Natural killer cell treated with Interleukin-12 subunit alpha and Interleukin-12 subunit beta and Interleukin-15 and Interleukin-18, amount 100 ng/mL, for 72 hours (primary cell): ENCODE measurements at regions not wholly inside any gene's neighbourhood (a gene's known extent, or its start where the extent isn't known, plus 50 kb on each side); places are given as distances from the start of the nearest gene placed in this dataset.

Experiments used
- ATAC-seq, 2 donors: fragments of 150-1000 bp; cut with Tn5 transposase in 1 of 2; sonication (Bioruptor Pico), chemical (Tn5 transposase) in 1 of 2; 2 replicates each; pipeline ENCODE4 v1.10.0; 2021
- DNase-seq: peaks from one replicate; pipeline ENCODE4 v3.0.0; 2022; ENCODE audit warnings: low spot score
- H3K27ac Mint-ChIP-seq, 2 donors: 1 replicate in 1 of 2; 2 replicates in 1 of 2; pipeline ENCODE4 v1.8.0; 2022; ENCODE audit warnings: mixed read lengths in 2 of 2, mild to moderate bottlenecking in 1 of 2, moderate library complexity in 1 of 2
- H3K27me3 Mint-ChIP-seq, 2 donors: 1 replicate in 1 of 2; 2 replicates in 1 of 2; pipeline ENCODE4 v1.8.0; 2022; ENCODE audit warnings: mixed read lengths in 2 of 2
- H3K36me3 Mint-ChIP-seq: one replicate; pipeline ENCODE4 v1.8.0; 2022; ENCODE audit warnings: mixed read lengths
- H3K4me1 Mint-ChIP-seq, 2 donors: 1 replicate in 1 of 2; 2 replicates in 1 of 2; pipeline ENCODE4 v1.8.0; 2022; ENCODE audit warnings: low read depth in 2 of 2, mixed read lengths in 2 of 2, mild to moderate bottlenecking in 1 of 2
- H3K4me3 Mint-ChIP-seq: one replicate; pipeline ENCODE4 v1.8.0; 2022; ENCODE audit warnings: mixed read lengths
- H3K9me3 Mint-ChIP-seq: 2 replicates; pipeline ENCODE4 v1.8.0; 2022; ENCODE audit warnings: mixed read lengths

DNA sequence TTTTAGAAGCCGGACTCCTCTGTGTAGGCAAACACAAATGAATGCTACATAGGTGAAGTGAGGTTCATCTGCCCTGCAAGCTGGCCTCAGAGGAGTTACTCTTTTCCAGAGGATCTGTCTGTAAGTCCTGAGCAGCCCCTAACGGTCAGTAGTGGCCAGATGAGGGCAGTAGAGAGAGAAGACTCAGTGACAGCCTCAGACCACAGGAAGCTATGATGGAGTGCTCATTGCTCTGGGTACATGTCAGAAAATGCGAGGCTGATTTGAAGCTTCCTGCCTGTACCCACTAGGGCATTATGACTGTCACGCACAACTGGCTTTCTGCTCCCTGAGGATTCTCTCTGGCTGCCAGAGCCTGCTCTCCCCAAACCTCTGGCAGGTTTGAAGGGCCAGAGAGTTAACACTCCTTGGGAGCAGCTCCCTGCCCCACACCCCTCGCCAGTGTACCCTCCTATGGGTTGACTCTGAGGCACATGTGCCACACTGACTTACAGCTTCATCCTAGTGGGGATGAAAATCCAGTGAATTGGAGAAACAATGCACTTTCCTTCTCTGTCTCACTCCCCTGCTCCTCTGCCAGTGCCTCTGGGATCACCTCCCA is 141.5 kb downstream of the GABRG2 start:
- Mint-ChIP-seq H3K27me3 (no peaks in the 10 kb centered on the region), H3K9me3 (no peaks in the 10 kb centered on the region), H3K4me1 (no peaks in the 10 kb centered on the region), H3K27ac (no peak overlapping the region), H3K36me3 (no peaks in the 10 kb centered on the region), H3K4me3 (no peak overlapping the region)
- no peak for DNase-seq
- peak; percentile 68 to 79 for ATAC-seq

DNA sequence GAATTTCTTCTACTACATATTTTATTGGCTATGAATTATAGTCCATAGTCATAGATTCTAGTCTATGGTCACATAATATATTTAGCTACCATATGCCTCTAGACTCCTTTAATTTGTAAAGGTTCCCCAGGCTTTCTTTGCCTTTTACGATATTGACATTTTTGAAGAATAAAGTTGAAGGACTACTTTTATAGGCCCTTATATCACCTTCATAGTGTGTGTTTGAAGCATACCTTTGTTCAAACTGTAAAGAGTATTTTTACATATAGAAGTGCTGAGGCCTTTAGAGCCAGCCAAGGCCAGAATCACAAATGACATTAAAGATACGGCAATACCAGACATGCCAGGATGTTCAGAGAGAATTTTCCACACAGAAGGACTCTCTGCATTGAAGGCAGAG is 147.0 kb downstream of the GABRG2 start:
- Mint-ChIP-seq H3K4me3 (no peak overlapping the region), H3K4me1 (no peaks in the 10 kb centered on the region), H3K9me3 (peaks cover 4% of the 10 kb centered on the region), H3K27me3 (no peaks in the 10 kb centered on the region), H3K36me3 (no peaks in the 10 kb centered on the region), H3K27ac (no peak overlapping the region)
- DNase-seq (no peak), ATAC-seq (no peak)

DNA sequence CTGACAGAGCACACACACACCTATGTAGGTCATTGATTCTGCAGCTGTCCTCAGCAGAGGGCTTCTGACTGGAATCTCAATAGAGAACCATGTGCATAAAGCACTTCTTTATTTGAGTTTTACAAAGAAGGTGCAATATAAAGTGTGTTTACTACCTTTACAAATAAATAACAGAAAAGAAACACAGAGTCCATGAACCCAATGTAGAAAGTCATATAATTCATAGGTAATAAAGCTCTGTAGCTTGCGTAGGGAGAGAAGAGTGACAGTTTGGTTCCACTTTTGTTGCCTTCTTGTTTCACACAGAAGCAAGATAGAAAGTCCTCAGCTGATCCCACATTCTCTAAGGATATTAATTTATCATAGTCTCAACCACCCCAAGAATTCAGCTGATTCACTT is 149.5 kb downstream of the GABRG2 start:
- Mint-ChIP-seq H3K27me3 (no peaks in the 10 kb centered on the region), H3K27ac (no peak overlapping the region), H3K36me3 (peaks cover 3% of the 10 kb centered on the region), H3K4me1 (no peaks in the 10 kb centered on the region), H3K4me3 (no peak overlapping the region), H3K9me3 (peaks cover 4% of the 10 kb centered on the region)
- ATAC-seq (no peak), DNase-seq (no peak)

DNA sequence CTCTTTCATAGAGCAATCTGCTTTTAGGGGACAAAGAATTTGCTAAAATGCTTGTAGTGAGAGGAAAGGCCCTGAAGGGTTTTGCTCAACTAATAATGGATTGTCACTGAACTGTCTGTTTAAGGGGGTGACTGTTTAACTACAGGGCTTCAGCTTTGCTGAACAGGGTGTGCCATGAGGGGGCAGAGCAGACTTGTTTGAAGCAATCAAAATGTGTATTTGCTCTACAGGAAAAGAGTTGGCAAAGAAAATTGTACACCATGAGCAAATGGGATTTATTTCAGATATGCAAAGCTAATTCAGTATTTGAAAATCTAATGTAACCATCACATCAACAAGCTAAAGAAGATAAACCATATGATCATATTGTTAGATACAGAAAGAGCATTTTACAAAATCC is 154.3 kb downstream of the GABRG2 start:
- peaks cover 4% of the 10 kb centered on the region for H3K9me3 Mint-ChIP-seq
- H3K27me3 Mint-ChIP-seq: no peaks in the 10 kb centered on the region
- H3K27ac Mint-ChIP-seq: no peak overlapping the region
- H3K4me1 Mint-ChIP-seq: no peaks in the 10 kb centered on the region
- DNase-seq (no peak), ATAC-seq (no peak)
- peaks cover 4% of the 10 kb centered on the region for H3K36me3 Mint-ChIP-seq
- no peak overlapping the region for H3K4me3 Mint-ChIP-seq

DNA sequence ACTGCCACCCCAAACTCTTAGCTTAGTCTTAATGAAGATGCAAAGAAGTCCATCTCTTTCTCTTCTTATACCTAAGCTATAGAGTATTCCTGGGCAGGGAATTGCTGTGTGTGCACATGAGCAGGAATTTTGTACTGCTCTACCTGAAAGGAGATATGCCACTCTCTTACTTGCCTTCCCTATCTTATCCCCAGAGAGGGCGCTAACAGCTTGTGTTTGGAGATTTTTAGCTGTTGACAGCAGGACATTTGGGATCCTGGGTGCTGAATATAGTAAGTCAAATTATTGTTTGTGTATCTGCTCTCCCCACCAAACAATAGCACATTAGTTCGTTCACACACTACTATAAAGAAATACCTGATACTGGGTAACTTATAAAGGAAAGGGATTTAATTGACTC is 159.5 kb downstream of the GABRG2 start:
- no peak for ATAC-seq
- Mint-ChIP-seq H3K27ac (no peak overlapping the region), H3K9me3 (peaks cover 3% of the 10 kb centered on the region), H3K27me3 (no peaks in the 10 kb centered on the region), H3K4me1 (no peaks in the 10 kb centered on the region), H3K4me3 (no peak overlapping the region), H3K36me3 (peaks cover under 1% of the 10 kb centered on the region)
- no peak for DNase-seq

DNA sequence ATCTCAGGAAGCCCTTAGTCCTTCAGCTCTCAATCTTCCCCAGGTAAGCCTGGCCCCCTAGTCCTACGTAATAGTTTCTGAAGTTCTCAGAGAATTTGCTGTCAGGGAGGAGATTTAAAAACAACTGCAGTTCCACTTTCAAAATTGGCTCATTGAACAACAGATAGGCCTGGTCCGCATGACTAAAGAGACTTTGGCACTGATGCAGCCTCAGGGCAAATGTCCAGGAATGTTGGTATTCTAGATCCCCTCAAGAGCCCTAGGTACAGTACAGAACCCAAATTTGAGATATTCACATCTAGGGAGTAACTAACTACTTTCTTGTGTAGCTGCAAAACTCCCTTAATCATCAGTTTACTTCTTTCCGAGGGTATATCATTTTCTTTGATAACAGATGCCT is 162.8 kb downstream of the GABRG2 start:
- Mint-ChIP-seq H3K9me3 (peaks cover 3% of the 10 kb centered on the region), H3K4me1 (no peaks in the 10 kb centered on the region), H3K4me3 (no peak overlapping the region), H3K36me3 (no peaks in the 10 kb centered on the region), H3K27ac (no peak overlapping the region), H3K27me3 (no peaks in the 10 kb centered on the region)
- ATAC-seq: no peak
- DNase-seq: no peak

DNA sequence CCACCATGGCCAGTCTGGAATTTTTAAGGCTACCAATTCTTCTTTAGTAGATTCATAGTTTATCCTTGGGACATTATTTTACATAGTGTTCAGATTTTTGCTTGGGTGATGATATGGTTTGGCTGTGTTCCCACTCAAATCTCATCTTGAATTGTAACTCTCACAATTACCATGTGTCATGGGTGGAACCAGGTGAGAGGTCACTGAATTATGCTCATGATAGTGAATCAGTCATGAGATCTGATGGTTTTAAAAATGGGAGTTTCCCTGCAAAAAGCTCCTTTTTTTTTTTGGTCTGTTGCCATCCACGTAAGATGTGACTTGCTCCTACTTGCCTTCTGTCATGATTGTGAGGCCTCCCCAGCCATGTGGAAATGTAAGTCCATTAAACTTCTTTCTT is 163.9 kb downstream of the GABRG2 start:
- H3K4me3 Mint-ChIP-seq: no peak overlapping the region
- DNase-seq: no peak
- no peaks in the 10 kb centered on the region for H3K4me1 Mint-ChIP-seq
- H3K36me3 Mint-ChIP-seq: no peaks in the 10 kb centered on the region
- H3K9me3 Mint-ChIP-seq: peaks cover 3% of the 10 kb centered on the region
- H3K27me3 Mint-ChIP-seq: no peaks in the 10 kb centered on the region
- no peak for ATAC-seq
- H3K27ac Mint-ChIP-seq: no peak overlapping the region

DNA sequence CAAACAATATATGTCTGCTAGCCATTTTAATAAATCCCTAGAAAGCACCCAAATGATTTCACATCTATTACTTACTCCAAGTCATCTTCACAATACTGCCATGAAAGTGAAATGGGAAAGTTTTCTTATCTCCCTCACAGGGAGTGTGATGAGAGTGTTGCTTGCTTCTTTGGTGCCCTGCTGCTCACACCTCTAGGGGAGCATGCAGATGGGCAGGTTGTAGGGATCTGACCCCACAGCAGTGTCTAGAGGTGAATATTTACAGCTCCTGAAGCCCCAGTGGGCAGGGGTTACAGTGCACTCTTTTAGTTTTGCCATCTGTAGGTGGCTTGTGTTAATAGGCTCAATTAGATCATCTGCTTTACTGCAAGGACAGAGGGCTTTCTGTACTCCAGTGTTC is 173.2 kb downstream of the GABRG2 start:
- no peak for DNase-seq
- ATAC-seq: no peak
- Mint-ChIP-seq H3K4me3 (no peak overlapping the region), H3K36me3 (peaks cover 5% of the 10 kb centered on the region), H3K9me3 (peaks cover 7% of the 10 kb centered on the region), H3K27me3 (no peaks in the 10 kb centered on the region), H3K4me1 (no peaks in the 10 kb centered on the region), H3K27ac (no peak overlapping the region)

DNA sequence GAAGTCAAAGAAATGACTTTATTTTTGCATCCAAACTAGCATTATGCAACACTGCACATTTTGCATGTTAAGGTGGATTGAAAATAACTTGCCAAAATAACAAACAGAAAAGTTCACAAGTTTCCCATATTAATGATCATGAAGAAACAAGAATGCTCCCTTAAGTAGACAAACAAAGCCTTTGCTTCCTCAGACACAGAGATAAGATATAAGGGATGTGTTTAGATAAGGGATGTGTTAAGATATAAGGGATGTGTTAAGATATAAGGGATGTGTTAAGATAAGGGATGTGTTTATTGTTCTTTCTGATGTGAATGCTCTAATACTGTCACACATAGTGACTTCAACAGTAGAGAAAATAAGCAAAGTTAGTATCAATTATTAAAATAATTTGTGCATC is 174.8 kb downstream of the GABRG2 start:
- no peak for ATAC-seq
- H3K4me3 Mint-ChIP-seq: no peak overlapping the region
- H3K27me3 Mint-ChIP-seq: no peaks in the 10 kb centered on the region
- no peak overlapping the region for H3K27ac Mint-ChIP-seq
- peaks cover under 1% of the 10 kb centered on the region for H3K36me3 Mint-ChIP-seq
- H3K9me3 Mint-ChIP-seq: peaks cover 2% of the 10 kb centered on the region
- no peaks in the 10 kb centered on the region for H3K4me1 Mint-ChIP-seq
- no peak for DNase-seq

DNA sequence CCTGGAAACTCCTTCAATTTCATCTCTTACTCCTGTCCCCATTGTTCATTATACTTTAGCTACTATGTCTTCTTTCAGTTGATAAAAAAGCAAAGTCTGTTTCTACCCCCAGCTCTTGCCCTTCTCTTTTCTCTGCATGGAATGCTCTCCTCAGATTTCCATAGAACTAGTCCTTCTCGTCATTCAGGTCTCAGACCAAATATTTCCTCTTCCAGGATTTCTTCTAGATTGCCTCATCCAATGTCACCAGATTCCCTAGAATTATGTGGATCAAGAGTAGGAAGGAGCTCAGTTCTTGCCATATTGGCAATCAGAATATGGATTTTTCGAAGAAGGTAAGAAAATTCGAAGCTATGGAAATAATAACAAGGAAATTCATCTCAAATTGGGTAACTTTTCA is 176.1 kb downstream of the GABRG2 start:
- ATAC-seq (no peak), DNase-seq (no peak)
- Mint-ChIP-seq H3K27me3 (no peaks in the 10 kb centered on the region), H3K9me3 (no peaks in the 10 kb centered on the region), H3K27ac (no peak overlapping the region), H3K4me1 (no peaks in the 10 kb centered on the region), H3K4me3 (no peak overlapping the region), H3K36me3 (no peaks in the 10 kb centered on the region)

DNA sequence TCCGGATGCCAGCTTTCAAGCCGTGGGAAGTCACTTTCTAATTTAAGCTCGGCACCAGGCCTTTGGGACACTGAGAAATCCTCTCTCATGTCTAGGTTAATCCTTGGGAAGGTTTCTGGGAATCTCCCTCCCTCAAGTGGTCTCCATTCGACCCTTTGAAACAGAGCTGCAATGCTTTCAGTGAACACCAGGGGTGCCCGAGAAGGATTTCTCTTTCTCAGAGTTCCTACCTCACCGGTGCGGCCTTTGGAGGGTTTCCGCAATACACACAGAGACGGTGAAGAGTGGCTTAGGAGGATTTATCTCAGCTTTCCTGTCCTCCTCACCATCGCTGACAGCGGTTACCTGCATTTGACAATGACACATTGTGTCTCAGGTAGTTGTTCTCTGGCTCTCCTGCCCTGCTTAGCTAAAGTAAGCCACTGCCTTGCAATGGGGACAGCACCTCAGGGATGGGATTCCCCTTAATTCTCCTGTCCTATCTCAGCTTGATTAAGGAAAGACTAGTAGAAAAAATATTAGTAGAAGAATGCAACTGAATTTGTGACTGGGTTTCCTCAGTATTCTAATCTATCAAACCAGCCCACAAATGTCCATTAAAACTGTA is 180.6 kb downstream of the GABRG2 start:
- no peak for ATAC-seq
- no peak for DNase-seq
- no peak overlapping the region for H3K27ac Mint-ChIP-seq
- H3K4me3 Mint-ChIP-seq: no peak overlapping the region
- H3K9me3 Mint-ChIP-seq: peaks cover 4% of the 10 kb centered on the region
- no peaks in the 10 kb centered on the region for H3K36me3 Mint-ChIP-seq
- no peaks in the 10 kb centered on the region for H3K4me1 Mint-ChIP-seq
- no peaks in the 10 kb centered on the region for H3K27me3 Mint-ChIP-seq

DNA sequence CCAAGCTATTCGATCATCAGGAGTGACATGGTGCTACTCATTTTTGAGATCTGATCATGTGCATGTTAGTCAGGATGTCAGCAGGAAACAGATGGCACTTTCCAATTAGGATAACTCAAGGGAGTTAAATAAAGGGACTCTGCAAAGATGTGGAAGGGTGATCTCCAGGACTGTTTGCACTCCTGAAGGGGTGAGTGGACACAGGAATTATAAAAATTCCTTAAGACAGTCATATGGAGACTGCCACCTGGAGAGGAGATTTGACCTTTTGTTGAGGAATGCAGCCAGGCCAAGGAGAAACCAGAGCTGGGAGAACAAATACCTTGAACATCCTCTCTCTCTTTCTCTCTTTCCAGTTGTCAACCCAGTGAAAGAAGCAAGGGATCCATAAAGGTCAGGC is 189.1 kb downstream of the GABRG2 start:
- H3K27ac Mint-ChIP-seq: no peak overlapping the region
- peaks cover 7% of the 10 kb centered on the region for H3K9me3 Mint-ChIP-seq
- no peak overlapping the region for H3K4me3 Mint-ChIP-seq
- DNase-seq: no peak
- H3K4me1 Mint-ChIP-seq: no peaks in the 10 kb centered on the region
- no peaks in the 10 kb centered on the region for H3K36me3 Mint-ChIP-seq
- no peaks in the 10 kb centered on the region for H3K27me3 Mint-ChIP-seq
- ATAC-seq: no peak

DNA sequence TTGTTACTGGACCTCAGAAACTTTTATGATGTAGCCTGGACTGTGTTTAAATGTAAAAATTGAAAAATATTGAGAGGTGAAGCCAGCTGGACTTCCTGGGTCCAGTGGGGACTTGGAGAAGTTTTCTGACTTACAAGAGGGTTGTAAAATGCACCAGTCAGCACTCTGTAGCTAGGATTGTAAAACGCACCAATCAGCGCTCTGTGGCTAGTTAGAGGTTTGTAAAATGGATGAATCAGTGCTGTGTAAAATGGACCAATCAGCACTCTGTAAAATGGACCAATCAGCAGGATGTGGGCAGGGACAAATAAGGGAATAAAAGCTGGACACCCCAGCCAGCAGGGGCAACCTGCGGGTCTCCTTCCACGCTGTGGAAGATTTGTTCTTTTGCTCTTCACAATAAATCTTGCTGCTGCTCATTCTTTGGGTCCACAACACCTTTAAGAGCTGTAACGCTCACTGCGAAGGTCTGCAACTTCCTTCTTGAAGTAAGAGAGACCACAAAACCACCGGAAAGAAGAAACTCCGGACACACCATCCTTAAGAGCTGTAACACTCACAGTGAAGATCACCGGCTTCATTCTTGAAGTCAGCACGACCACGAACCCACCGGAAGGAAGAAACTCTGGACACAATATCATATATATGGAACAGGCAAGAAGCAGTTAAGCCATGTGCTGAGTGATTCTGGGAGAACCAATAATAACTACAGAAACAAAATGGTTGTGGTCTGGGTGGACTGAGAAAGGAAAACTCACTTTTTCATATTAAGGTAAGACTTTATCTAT is 201.3 kb downstream of the GABRG2 start:
- no peaks in the 10 kb centered on the region for H3K27me3 Mint-ChIP-seq
- DNase-seq (no peak), ATAC-seq (peak; percentile 66 to 81)
- H3K4me3 Mint-ChIP-seq: peak overlapping the region; percentile 18
- H3K4me1 Mint-ChIP-seq: peaks cover 0 to 8% of the 10 kb centered on the region in 2 donors
- H3K9me3 Mint-ChIP-seq: peaks cover 3% of the 10 kb centered on the region
- H3K27ac Mint-ChIP-seq: peak overlapping the region in 1 of 2 donors; percentile 6
- H3K36me3 Mint-ChIP-seq: no peaks in the 10 kb centered on the region

DNA sequence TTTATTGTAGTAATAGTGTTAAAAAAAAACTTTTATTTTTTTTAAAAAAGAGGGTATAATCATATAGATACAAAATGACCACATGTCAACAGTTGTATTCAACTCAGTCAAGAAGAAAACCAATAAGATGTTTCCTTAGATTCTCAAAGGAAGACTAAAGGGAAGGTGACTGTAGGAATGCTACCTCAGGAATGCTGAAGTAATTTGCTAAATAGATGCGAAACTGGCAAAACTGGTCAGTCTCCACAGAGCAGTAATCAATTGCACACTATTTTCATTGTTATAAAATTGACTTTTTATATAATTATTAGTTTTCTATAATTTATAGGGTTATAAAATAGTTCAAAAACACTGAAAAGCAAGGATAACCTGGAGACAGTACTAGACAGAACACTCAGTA is 204.8 kb downstream of the GABRG2 start:
- no peak for DNase-seq
- peaks cover 15% of the 10 kb centered on the region for H3K9me3 Mint-ChIP-seq
- no peak for ATAC-seq

More for the DNA sequence above, 204.8 kb downstream of the GABRG2 start:
- H3K36me3 Mint-ChIP-seq: no peaks in the 10 kb centered on the region
- no peak overlapping the region for H3K4me3 Mint-ChIP-seq
- H3K27ac Mint-ChIP-seq: no peak overlapping the region
- H3K27me3 Mint-ChIP-seq: no peaks in the 10 kb centered on the region
- peaks cover 0 to 8% of the 10 kb centered on the region in 2 donors for H3K4me1 Mint-ChIP-seq
